ENCODE measurements at regions not wholly inside any gene's neighbourhood (a gene's known extent, or its start where the extent isn't known, plus 50 kb on each side); places are given as distances from the start of the nearest gene placed in this dataset.

DNA sequence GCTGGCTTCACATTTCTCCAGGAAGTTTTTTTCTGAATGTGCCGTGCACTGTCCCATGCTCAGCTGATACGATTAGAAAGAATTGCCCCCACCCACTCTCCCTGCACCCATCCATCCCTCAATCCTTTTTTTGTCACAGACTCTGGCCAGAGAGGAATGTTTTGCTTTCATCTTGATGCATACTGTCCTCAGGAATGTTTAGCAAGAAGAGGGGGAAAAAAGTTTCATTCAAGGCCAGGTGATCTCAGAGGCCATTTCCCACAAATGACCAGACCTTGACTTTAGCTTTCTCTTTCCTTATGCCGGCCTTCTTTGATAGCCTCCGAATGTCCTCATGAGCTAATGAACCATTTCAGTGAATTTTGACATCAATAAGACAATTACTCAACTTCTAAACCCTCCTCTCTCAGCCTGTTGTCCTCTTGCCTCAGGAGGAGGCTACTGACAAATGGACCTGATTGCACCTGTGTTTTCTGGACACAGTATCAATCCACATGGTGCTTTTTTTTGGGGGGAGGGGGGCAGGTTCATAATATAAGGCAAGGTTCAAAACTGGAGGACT is 105.0 kb upstream of the KLF6 start:
- no peak for DNase-seq
- Histone ChIP-seq H3K27ac (no peak overlapping the region), H3K27me3 (no peaks in the 10 kb centered on the region), H3K4me1 (peaks cover 11 to 37% of the 10 kb centered on the region in 2 donors), H3K9me3 (no peaks in the 10 kb centered on the region), H3K36me3 (no peaks in the 10 kb centered on the region), H3K4me3 (no peak overlapping the region)
- intact Hi-C loops (cut with DNase I): no loop called here
- ATAC-seq: no peak
- TF ChIP-seq, protein P1, sequence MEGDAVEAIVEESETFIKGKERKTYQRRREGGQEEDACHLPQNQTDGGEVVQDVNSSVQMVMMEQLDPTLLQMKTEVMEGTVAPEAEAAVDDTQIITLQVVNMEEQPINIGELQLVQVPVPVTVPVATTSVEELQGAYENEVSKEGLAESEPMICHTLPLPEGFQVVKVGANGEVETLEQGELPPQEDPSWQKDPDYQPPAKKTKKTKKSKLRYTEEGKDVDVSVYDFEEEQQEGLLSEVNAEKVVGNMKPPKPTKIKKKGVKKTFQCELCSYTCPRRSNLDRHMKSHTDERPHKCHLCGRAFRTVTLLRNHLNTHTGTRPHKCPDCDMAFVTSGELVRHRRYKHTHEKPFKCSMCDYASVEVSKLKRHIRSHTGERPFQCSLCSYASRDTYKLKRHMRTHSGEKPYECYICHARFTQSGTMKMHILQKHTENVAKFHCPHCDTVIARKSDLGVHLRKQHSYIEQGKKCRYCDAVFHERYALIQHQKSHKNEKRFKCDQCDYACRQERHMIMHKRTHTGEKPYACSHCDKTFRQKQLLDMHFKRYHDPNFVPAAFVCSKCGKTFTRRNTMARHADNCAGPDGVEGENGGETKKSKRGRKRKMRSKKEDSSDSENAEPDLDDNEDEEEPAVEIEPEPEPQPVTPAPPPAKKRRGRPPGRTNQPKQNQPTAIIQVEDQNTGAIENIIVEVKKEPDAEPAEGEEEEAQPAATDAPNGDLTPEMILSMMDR (IDR thresholded peaks at IDR 0.05): no peak

DNA sequence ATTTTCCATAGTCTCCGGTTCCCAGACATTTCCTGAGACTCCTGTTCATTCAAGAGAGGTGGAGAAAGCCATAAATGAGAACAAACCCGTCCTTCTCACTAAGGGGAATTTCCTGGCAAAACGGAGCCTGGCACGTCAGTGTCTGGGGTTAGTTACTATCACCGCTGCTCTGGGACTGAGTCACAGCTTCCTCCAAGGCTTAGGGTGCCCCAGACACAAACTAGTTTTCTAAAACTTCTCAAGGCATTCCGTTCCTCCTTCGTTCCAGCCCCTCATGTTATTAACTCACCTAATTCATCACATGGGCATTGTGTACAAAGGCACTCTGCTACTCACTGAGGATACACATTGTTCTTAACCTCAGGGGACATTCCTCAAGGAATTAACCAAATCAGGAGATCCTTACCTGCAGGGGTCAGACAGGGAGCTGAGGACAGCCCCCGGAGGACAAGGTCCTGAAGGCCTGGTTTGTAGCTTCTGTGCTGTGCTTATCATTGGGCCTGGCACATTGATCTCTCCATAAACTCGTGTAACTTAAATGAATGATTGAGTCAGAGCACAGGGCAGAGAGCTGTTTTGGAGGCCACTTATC is 103.0 kb upstream of the KLF6 start:
- Histone ChIP-seq H3K27ac (peak overlapping the region; percentile 51 to 80), H3K4me3 (no peak overlapping the region), H3K27me3 (no peaks in the 10 kb centered on the region), H3K4me1 (peaks cover 11 to 22% of the 10 kb centered on the region in 2 donors), H3K9me3 (no peaks in the 10 kb centered on the region), H3K36me3 (no peaks in the 10 kb centered on the region)
- peak; percentile 65 for ATAC-seq
- DNase-seq: peak in 1 of 4 donors; percentile 68
- TF ChIP-seq, protein P1 (IDR thresholded peaks at IDR 0.05): no peak
- intact Hi-C loops (cut with DNase I): no loop called here

DNA sequence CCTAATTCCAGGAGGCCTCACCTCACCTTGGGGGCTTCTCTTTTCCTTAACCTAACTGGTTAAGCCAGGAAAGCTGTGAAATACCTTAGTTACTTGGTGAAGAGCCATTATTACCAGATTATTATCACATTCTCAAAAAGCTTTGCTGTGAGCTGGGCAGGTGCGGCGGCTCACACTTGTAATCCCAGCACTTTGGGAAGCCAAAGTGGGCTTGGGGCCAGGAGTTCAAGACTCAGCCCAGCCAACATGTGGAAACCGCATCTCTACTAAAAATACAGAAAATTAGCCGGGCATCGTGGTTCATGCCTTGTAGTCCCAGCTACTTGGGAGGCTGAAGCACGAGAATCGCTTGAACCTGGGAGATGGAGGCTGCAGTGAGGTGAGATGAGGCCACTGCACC is 102.4 kb upstream of the KLF6 start:
- no peak for ATAC-seq

DNA sequence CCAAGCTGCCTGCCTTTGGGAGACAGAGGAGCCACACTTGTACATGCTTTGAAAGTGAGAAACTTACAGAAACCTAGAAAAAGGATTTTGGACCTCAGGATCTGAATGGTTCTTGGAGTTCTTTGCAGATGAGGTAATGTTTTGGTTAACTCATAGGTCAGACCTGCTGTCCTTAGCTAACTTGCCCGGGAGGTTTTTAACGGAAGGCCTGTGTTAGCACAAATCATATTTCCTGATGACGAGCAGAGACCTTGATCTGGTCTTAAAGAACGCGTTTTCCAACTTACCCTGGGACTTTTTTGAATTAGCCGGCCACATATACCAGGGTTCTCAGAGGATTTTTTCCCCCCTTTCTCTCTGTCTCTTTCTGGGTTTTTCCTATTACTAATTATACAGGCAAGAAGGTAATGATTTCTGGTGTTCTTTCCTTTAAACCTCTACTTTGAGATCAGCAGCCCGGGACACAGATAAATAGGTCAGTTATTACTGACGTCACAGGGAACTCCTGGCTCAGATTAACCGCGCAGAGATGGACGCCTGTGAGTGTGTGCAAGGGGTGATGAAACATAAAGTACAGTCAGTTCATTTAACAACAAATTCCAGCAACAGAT is 101.7 kb upstream of the KLF6 start:
- intact Hi-C loops (cut with DNase I): no loop called here
- TF ChIP-seq, protein P1 (IDR thresholded peaks at IDR 0.05): no peak
- Histone ChIP-seq H3K27me3 (no peaks in the 10 kb centered on the region), H3K4me1 (peaks cover 11 to 20% of the 10 kb centered on the region in 2 donors), H3K4me3 (no peak overlapping the region), H3K9me3 (no peaks in the 10 kb centered on the region), H3K27ac (peak overlapping the region; percentile 51 to 80), H3K36me3 (no peaks in the 10 kb centered on the region)
- ATAC-seq (peak; percentile 78), DNase-seq (peak in 1 of 4 donors; percentile 59)

More for the DNA sequence above, 102.4 kb upstream of the KLF6 start:
- H3K4me1 ChIP-seq: peaks cover 11 to 22% of the 10 kb centered on the region in 2 donors
- H3K9me3 ChIP-seq: no peaks in the 10 kb centered on the region
- H3K36me3 ChIP-seq: no peaks in the 10 kb centered on the region
- TF ChIP-seq, protein P1 (IDR thresholded peaks at IDR 0.05): no peak
- intact Hi-C loops (cut with DNase I): no loop called here
- peak overlapping the region; percentile 51 to 80 for H3K27ac ChIP-seq
- no peak overlapping the region for H3K4me3 ChIP-seq
- DNase-seq: no peak
- no peaks in the 10 kb centered on the region for H3K27me3 ChIP-seq

DNA sequence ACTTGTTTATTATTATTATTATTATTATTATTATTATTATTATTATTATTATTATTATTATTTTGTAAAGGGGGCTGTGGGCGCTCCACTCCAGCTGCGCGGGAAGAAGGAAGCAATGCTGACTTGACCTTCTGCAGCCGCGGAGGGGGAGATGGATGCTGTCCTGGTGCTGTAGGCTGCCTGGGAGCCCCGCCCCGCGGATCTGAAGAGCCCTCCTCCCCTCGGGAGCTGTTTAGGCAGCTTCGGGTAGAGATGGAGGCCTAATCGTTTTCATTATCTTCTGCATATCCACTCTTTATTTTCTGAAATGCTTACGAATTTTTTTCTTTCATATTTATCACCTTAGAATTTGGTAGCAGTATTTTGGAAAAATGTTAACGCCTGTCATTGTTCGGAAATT is 101.2 kb upstream of the KLF6 start:
- no peaks in the 10 kb centered on the region for H3K27me3 ChIP-seq
- DNase-seq (peak in 3 of 4 donors; percentile 40 to 84 (median 42)), ATAC-seq (peak; percentile 65)
- H3K27ac ChIP-seq: peak overlapping the region; percentile 51 to 80
- peaks cover 11 to 16% of the 10 kb centered on the region in 2 donors for H3K4me1 ChIP-seq
- TF ChIP-seq, protein P1 (IDR thresholded peaks at IDR 0.05): no peak
- H3K36me3 ChIP-seq: no peaks in the 10 kb centered on the region
- H3K4me3 ChIP-seq: no peak overlapping the region
- intact Hi-C loops (cut with DNase I): no loop called here
- no peaks in the 10 kb centered on the region for H3K9me3 ChIP-seq

Data from left lung (tissue), 4 donors.